ENCODE measurements at regions not wholly inside any gene's neighbourhood (a gene's known extent, or its start where the extent isn't known, plus 50 kb on each side); places are given as distances from the start of the nearest gene placed in this dataset.

DNA sequence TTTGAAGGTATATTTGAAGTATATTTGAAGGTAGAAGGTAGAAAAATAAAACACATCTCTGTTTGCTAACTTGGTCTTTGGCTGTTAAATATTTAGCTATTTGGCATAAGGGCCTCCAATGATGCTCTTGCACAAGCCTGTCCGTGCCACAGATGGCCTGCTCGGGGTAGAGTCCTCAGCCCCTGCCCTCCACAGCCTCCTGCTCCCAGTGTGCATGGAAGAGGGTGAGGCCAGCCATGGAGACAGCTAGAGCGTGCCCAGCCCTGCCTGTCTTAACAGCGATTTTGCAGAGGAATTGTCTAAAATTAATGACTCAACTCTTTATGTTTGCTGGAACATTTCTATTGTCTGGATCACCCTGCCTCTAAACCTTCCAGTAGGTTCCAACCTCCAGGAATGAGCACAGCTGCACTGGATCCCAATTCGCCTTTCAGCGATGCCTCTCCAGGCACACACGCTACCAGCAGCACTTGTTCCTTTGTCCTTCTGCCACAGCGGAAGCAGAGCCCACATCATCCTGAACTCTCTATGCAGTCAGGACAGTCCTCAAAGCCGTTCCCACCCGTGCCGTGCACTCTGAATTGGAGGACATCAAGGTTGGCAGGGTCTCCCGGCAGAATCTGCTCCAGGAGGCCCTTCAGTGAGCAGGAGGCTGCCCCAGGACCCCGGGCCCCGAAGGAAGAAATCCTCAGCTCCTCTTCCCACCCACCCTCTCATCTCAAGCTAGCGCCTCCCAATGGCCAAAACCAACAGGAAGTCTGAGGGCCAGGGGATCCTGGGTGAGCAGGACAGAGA, 254.0 kb upstream of the IRX1 start:
- Histone ChIP-seq H3K27ac (no peak overlapping the region), H3K4me3 (no peak overlapping the region), H3K9me3 (no peaks in the 10 kb centered on the region), H3K4me1 (no peaks in the 10 kb centered on the region), H3K27me3 (no peaks in the 10 kb centered on the region), H3K36me3 (no peaks in the 10 kb centered on the region)
- DNase-seq (ENCODE audit: low spot score in 2 of 2), result no peak
- intact Hi-C loops (cut with DNase I; ENCODE audit: low total_unique reads), result no loop called here
- TF ChIP-seq POLR2AphosphoS5 (IDR thresholded peaks at IDR 0.05) (no peak), POLR2A (IDR thresholded peaks at IDR 0.05) (no peak)
- TF ChIP-seq, protein P1, sequence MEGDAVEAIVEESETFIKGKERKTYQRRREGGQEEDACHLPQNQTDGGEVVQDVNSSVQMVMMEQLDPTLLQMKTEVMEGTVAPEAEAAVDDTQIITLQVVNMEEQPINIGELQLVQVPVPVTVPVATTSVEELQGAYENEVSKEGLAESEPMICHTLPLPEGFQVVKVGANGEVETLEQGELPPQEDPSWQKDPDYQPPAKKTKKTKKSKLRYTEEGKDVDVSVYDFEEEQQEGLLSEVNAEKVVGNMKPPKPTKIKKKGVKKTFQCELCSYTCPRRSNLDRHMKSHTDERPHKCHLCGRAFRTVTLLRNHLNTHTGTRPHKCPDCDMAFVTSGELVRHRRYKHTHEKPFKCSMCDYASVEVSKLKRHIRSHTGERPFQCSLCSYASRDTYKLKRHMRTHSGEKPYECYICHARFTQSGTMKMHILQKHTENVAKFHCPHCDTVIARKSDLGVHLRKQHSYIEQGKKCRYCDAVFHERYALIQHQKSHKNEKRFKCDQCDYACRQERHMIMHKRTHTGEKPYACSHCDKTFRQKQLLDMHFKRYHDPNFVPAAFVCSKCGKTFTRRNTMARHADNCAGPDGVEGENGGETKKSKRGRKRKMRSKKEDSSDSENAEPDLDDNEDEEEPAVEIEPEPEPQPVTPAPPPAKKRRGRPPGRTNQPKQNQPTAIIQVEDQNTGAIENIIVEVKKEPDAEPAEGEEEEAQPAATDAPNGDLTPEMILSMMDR (IDR thresholded peaks at IDR 0.05), result no peak

DNA sequence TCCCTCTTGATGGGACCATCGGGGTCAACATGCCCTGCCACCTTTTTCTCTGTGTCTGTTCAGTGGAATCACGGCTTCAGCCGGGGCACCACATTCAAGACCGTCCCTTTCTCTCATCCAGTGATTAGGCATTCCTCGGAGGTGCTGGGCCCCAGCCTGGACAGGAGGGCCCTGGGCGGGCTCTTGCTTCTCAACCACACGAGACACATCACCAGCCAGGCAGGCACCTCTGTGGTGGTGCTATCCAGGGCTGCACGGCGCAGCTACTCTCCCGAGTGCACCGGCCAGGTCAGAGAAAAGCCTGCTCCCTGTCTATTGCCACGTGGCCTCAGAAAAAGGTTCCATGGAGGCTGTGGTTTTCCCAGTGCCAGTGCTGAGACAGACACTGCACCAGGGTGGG, 255.2 kb upstream of the IRX1 start:
- TF ChIP-seq POLR2AphosphoS5 (IDR thresholded peaks at IDR 0.05), result no peak
- no peak for TF ChIP-seq POLR2A (IDR thresholded peaks at IDR 0.05)
- TF ChIP-seq, protein P1 (IDR thresholded peaks at IDR 0.05), result no peak
- Histone ChIP-seq H3K27me3 (no peaks in the 10 kb centered on the region), H3K9me3 (no peaks in the 10 kb centered on the region), H3K27ac (no peak overlapping the region), H3K36me3 (no peaks in the 10 kb centered on the region), H3K4me1 (no peaks in the 10 kb centered on the region), H3K4me3 (no peak overlapping the region)
- intact Hi-C loops (cut with DNase I; ENCODE audit: low total_unique reads), result no loop called here
- DNase-seq (ENCODE audit: low spot score in 2 of 2), result no peak

DNA sequence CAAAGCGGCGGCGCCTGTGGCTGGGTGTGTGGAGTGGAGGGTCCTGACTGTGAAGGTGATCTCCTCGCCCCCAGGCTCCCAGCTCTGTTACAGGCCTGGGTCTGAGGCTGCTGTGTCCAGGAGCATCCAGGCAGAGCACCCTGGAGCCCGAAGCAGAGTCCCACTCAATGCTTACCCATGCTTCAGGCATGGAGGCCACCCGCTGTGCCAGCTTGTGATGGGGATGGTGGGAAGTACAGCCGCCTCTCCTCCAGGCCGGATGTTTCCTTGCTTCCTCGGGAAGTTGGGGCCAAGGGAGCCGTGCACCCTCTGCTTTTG, 255.9 kb upstream of the IRX1 start:
- Histone ChIP-seq H3K27me3 (no peaks in the 10 kb centered on the region), H3K4me1 (no peaks in the 10 kb centered on the region), H3K9me3 (no peaks in the 10 kb centered on the region), H3K36me3 (no peaks in the 10 kb centered on the region), H3K4me3 (peak overlapping the region in 1 of 3 donors; percentile 15), H3K27ac (no peak overlapping the region)
- intact Hi-C loops (cut with DNase I; ENCODE audit: low total_unique reads), result no loop called here
- no peak for DNase-seq (ENCODE audit: low spot score in 2 of 2)
- TF ChIP-seq POLR2A (IDR thresholded peaks at IDR 0.05) (no peak), POLR2AphosphoS5 (IDR thresholded peaks at IDR 0.05) (no peak)
- TF ChIP-seq, protein P1 (IDR thresholded peaks at IDR 0.05), result no peak

DNA sequence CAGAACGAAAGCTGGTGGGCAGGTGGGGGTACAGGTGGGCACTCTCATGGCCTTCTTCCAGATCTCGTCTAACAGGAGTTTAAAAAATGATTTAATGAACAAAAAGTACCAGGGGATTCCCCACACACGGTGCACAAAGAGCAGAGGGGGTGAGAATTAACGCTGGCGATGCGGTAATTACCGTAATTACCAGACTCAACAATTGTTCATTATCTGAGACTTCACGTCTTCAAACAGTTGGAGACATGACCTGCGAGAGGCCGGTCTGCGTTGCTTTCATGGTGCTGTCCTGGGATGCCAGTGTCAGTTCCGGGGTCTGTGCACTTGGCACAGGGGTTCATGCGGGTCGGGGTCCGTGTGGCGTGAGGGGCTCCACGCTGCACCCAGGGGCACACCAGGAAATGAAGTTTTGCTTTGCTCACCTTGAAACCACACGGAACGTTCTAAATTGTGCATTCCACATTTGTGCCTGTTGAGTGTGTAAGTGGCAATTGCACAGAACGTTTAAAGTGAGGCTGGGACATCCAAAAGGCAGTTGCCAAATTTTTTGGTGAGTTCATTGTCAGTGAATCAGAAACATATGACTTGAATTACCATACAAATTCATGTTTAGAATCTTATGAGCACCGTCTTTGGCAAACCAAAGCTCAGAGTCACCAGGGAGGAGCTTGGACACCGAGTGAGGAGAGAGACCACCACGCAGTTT, 256.4 kb upstream of the IRX1 start:
- no peaks in the 10 kb centered on the region for H3K4me1 ChIP-seq
- TF ChIP-seq, protein P1 (IDR thresholded peaks at IDR 0.05), result no peak
- TF ChIP-seq POLR2AphosphoS5 (IDR thresholded peaks at IDR 0.05), result no peak
- no peak for TF ChIP-seq POLR2A (IDR thresholded peaks at IDR 0.05)
- H3K9me3 ChIP-seq, result no peaks in the 10 kb centered on the region
- H3K27me3 ChIP-seq, result no peaks in the 10 kb centered on the region
- no peaks in the 10 kb centered on the region for H3K36me3 ChIP-seq
- intact Hi-C loops (cut with DNase I; ENCODE audit: low total_unique reads), result no loop called here
- H3K27ac ChIP-seq, result no peak overlapping the region
- DNase-seq (ENCODE audit: low spot score in 2 of 2), result no peak
- peak overlapping the region in 1 of 3 donors; percentile 15 for H3K4me3 ChIP-seq

DNA sequence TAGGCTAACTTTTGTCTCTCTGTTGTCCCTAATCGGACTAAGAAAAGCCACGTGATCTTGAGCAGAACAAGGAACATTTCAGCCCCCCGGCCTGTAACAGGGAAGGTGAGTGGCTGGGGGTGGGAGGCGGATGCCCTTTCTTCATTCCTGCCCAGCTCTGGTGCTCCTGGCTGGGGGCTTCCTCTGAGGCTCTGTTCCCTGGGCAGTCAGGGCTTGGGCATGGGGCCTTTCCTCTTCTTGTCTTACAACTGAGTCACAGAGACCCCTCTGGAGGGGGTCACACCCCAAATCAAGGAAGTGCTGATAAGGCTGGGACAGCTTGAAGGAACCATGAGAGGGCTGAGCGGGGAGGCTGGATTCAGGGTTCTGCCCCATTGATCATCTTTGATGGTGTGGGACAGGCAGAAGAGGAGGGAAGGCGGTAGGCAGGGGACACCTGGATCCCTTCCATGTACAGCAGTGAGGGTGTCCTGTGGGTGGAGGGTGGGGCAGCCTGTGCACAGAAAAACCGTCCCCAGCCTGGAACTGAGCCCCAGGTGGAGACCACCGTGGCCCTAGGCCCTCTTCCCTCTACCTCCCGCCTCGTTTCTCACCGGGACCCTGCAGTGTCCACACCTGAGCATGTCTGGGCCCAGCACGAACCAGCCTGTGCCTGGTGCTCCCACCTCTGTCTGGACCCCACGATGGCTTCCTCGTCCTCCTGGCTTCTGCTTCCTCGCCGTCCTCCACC, 257.7 kb upstream of the IRX1 start:
- Histone ChIP-seq H3K27ac (no peak overlapping the region), H3K4me3 (no peak overlapping the region), H3K36me3 (no peaks in the 10 kb centered on the region), H3K27me3 (no peaks in the 10 kb centered on the region), H3K4me1 (no peaks in the 10 kb centered on the region), H3K9me3 (no peaks in the 10 kb centered on the region)
- no peak for TF ChIP-seq POLR2A (IDR thresholded peaks at IDR 0.05)
- TF ChIP-seq, protein P1 (IDR thresholded peaks at IDR 0.05), result no peak
- no peak for TF ChIP-seq POLR2AphosphoS5 (IDR thresholded peaks at IDR 0.05)
- intact Hi-C loops (cut with DNase I; ENCODE audit: low total_unique reads), result no loop called here
- DNase-seq (ENCODE audit: low spot score in 2 of 2), result no peak

Measured in breast epithelium (tissue), 4 donors.